ENCODE measurements at regions not wholly inside any gene's neighbourhood (a gene's known extent, or its start where the extent isn't known, plus 50 kb on each side); places are given as distances from the start of the nearest gene placed in this dataset.

GRCh38 chr9:20144197-20144596 lies 355.4 kb upstream of the SLC24A2 start:
- DNase-seq (ENCODE audit: insufficient read length, low spot score) (no peak), FAIRE-seq (no peak)
- no peak for TF ChIP-seq POLR2A (IDR thresholded peaks at IDR 0.05; ENCODE audit: low read depth, low read length)

- DNase-seq (ENCODE audit: insufficient read length, low spot score) (no peak), FAIRE-seq (no peak)
- TF ChIP-seq POLR2A (IDR thresholded peaks at IDR 0.05; ENCODE audit: low read depth, low read length): no peak
These were observed 351.0 kb upstream of the SLC24A2 start for GRCh38 chr9:20139763-20140290.

- DNase-seq (ENCODE audit: insufficient read length, low spot score) (no peak), FAIRE-seq (no peak)
- no peak for TF ChIP-seq POLR2A (IDR thresholded peaks at IDR 0.05; ENCODE audit: low read depth, low read length)
These were observed 350.0 kb upstream of the SLC24A2 start for GRCh38 chr9:20138841-20139240.

GRCh38 chr9:20138116-20138515 lies 349.3 kb upstream of the SLC24A2 start:
- DNase-seq (ENCODE audit: insufficient read length, low spot score): no peak
- no peak for TF ChIP-seq POLR2A (IDR thresholded peaks at IDR 0.05; ENCODE audit: low read depth, low read length)
- FAIRE-seq: no peak

GRCh38 chr9:20137425-20137824 lies 348.6 kb upstream of the SLC24A2 start:
- no peak for TF ChIP-seq POLR2A (IDR thresholded peaks at IDR 0.05; ENCODE audit: low read depth, low read length)
- FAIRE-seq (no peak), DNase-seq (ENCODE audit: insufficient read length, low spot score) (no peak)

GRCh38 chr9:20135119-20135697 lies 346.4 kb upstream of the SLC24A2 start:
- TF ChIP-seq POLR2A (IDR thresholded peaks at IDR 0.05; ENCODE audit: low read depth, low read length): no peak
- FAIRE-seq: no peak
- no peak for DNase-seq (ENCODE audit: insufficient read length, low spot score)

- FAIRE-seq: no peak
- no peak for DNase-seq (ENCODE audit: insufficient read length, low spot score)
- TF ChIP-seq POLR2A (IDR thresholded peaks at IDR 0.05; ENCODE audit: low read depth, low read length): no peak
These were observed 336.9 kb upstream of the SLC24A2 start for GRCh38 chr9:20125727-20126126.

- TF ChIP-seq POLR2A (IDR thresholded peaks at IDR 0.05; ENCODE audit: low read depth, low read length): no peak
- DNase-seq (ENCODE audit: insufficient read length, low spot score) (no peak), FAIRE-seq (no peak)
These were observed 330.7 kb upstream of the SLC24A2 start for GRCh38 chr9:20119566-20119965.

GRCh38 chr9:20117986-20118385 lies 329.1 kb upstream of the SLC24A2 start:
- TF ChIP-seq POLR2A (IDR thresholded peaks at IDR 0.05; ENCODE audit: low read depth, low read length): no peak

GRCh38 chr9:20117482-20117881 lies 328.6 kb upstream of the SLC24A2 start:
- DNase-seq (ENCODE audit: insufficient read length, low spot score): no peak
- TF ChIP-seq POLR2A (IDR thresholded peaks at IDR 0.05; ENCODE audit: low read depth, low read length): no peak
- no peak for FAIRE-seq

More at GRCh38 chr9:20117986-20118385, 329.1 kb upstream of the SLC24A2 start:
- FAIRE-seq: no peak
- DNase-seq (ENCODE audit: insufficient read length, low spot score): no peak

GRCh38 chr9:20114974-20115373 lies 326.1 kb upstream of the SLC24A2 start:
- DNase-seq (ENCODE audit: insufficient read length, low spot score) (no peak), FAIRE-seq (no peak)
- TF ChIP-seq POLR2A (IDR thresholded peaks at IDR 0.05; ENCODE audit: low read depth, low read length): no peak

GRCh38 chr9:20112205-20112783 lies 323.5 kb upstream of the SLC24A2 start:
- FAIRE-seq (no peak), DNase-seq (ENCODE audit: insufficient read length, low spot score) (no peak)
- TF ChIP-seq POLR2A (IDR thresholded peaks at IDR 0.05; ENCODE audit: low read depth, low read length): no peak

- TF ChIP-seq POLR2A (IDR thresholded peaks at IDR 0.05; ENCODE audit: low read depth, low read length): no peak
- FAIRE-seq (no peak), DNase-seq (ENCODE audit: insufficient read length, low spot score) (no peak)
These were observed 322.5 kb upstream of the SLC24A2 start for GRCh38 chr9:20111173-20111843.

- no peak for TF ChIP-seq POLR2A (IDR thresholded peaks at IDR 0.05; ENCODE audit: low read depth, low read length)
- DNase-seq (ENCODE audit: insufficient read length, low spot score): no peak
- FAIRE-seq: no peak
These were observed 306.7 kb upstream of the SLC24A2 start for GRCh38 chr9:20095430-20096092.
